Subcutaneous abdominal adipose tissue (tissue), 5 donors: ENCODE measurements at regions not wholly inside any gene's neighbourhood (a gene's known extent, or its start where the extent isn't known, plus 50 kb on each side); places are given as distances from the start of the nearest gene placed in this dataset.

Source experiments
- H3K27ac ChIP-seq: one replicate; pipeline ENCODE4 v1.7.0; 2013; ENCODE audit warnings: low read depth, mild to moderate bottlenecking, inconsistent platforms, low read length, moderate library complexity
- H3K27me3 ChIP-seq, 5 donors: one replicate each; pipeline ENCODE4 v1.7.0; 2013; ENCODE audit warnings: low read length in 5 of 5, inconsistent platforms in 1 of 5; ENCODE audit not compliant: control insufficient read depth in 5 of 5, insufficient read depth in 4 of 5
- H3K36me3 ChIP-seq, 5 donors: one replicate each; pipeline ENCODE4 v1.7.0; 2013; ENCODE audit warnings: low read length in 5 of 5; ENCODE audit not compliant: control insufficient read depth in 5 of 5, insufficient read depth in 5 of 5
- H3K4me1 ChIP-seq, 5 donors: one replicate each; pipeline ENCODE4 v1.7.0; 2013; ENCODE audit warnings: low read length in 5 of 5, mild to moderate bottlenecking in 3 of 5, moderate library complexity in 1 of 5; ENCODE audit not compliant: control insufficient read depth in 5 of 5, insufficient read depth in 5 of 5
- H3K4me3 ChIP-seq, 5 donors: one replicate each; pipeline ENCODE4 v1.7.0; 2013; ENCODE audit warnings: low read length in 5 of 5, low read depth in 1 of 5
- H3K9ac ChIP-seq, 5 donors: one replicate each; pipeline ENCODE4 v1.7.0; 2013; ENCODE audit warnings: low read length in 5 of 5, mild to moderate bottlenecking in 4 of 5, moderate library complexity in 3 of 5
- H3K9me3 ChIP-seq, 5 donors: one replicate each; pipeline ENCODE4 v1.7.0; 2013; ENCODE audit warnings: low read length in 5 of 5; ENCODE audit not compliant: control insufficient read depth in 5 of 5
- donor health status: healthy.
- donor health status: healthy.
- donor health status: healthy.
- donor health status: healthy.
- donor health status: healthy.

- H3K4me1 ChIP-seq = no peaks in the 10 kb centered on the region
- no peak overlapping the region for H3K27ac ChIP-seq
- H3K27me3 ChIP-seq = no peaks in the 10 kb centered on the region
- no peaks in the 10 kb centered on the region for H3K9me3 ChIP-seq
- no peaks in the 10 kb centered on the region for H3K36me3 ChIP-seq
- H3K9ac ChIP-seq = no peak overlapping the region
- no peak overlapping the region for H3K4me3 ChIP-seq
Measured at GRCh38 chr2:164028814-164029534, 293.2 kb upstream of the FIGN start.

GRCh38 chr2:164024396-164024795 is 288.6 kb upstream of the FIGN start:
- no peak overlapping the region for H3K4me3 ChIP-seq
- H3K36me3 ChIP-seq = no peaks in the 10 kb centered on the region
- no peak overlapping the region for H3K27ac ChIP-seq
- H3K9ac ChIP-seq = no peak overlapping the region
- H3K4me1 ChIP-seq = no peaks in the 10 kb centered on the region
- H3K27me3 ChIP-seq = no peaks in the 10 kb centered on the region
- H3K9me3 ChIP-seq = no peaks in the 10 kb centered on the region

GRCh38 chr2:164023896-164024295 is 288.1 kb upstream of the FIGN start:
- Histone ChIP-seq H3K9me3 (no peaks in the 10 kb centered on the region), H3K9ac (no peak overlapping the region), H3K36me3 (no peaks in the 10 kb centered on the region), H3K4me1 (no peaks in the 10 kb centered on the region), H3K27ac (no peak overlapping the region), H3K27me3 (no peaks in the 10 kb centered on the region), H3K4me3 (no peak overlapping the region)

- H3K9ac ChIP-seq = no peak overlapping the region
- H3K36me3 ChIP-seq = no peaks in the 10 kb centered on the region
- no peaks in the 10 kb centered on the region for H3K9me3 ChIP-seq
- H3K4me1 ChIP-seq = peaks cover 0 to 9% (median 0%) of the 10 kb centered on the region in 5 donors
- no peak overlapping the region for H3K27ac ChIP-seq
- no peak overlapping the region for H3K4me3 ChIP-seq
- no peaks in the 10 kb centered on the region for H3K27me3 ChIP-seq
Measured at GRCh38 chr2:164015328-164016123, 279.7 kb upstream of the FIGN start.

- no peak overlapping the region for H3K4me3 ChIP-seq
- peaks cover 0 to 9% (median 0%) of the 10 kb centered on the region in 5 donors for H3K4me1 ChIP-seq
- no peak overlapping the region for H3K27ac ChIP-seq
- no peaks in the 10 kb centered on the region for H3K27me3 ChIP-seq
- H3K9ac ChIP-seq = no peak overlapping the region
- no peaks in the 10 kb centered on the region for H3K9me3 ChIP-seq
- no peaks in the 10 kb centered on the region for H3K36me3 ChIP-seq
Measured at GRCh38 chr2:164014791-164015190, 279.0 kb upstream of the FIGN start.

- no peak overlapping the region for H3K27ac ChIP-seq
- H3K4me3 ChIP-seq = no peak overlapping the region
Measured at GRCh38 chr2:164014068-164014731, 278.4 kb upstream of the FIGN start.

GRCh38 chr2:164012581-164012980 is 276.8 kb upstream of the FIGN start:
- Histone ChIP-seq H3K4me3 (no peak overlapping the region), H3K9me3 (no peaks in the 10 kb centered on the region), H3K27me3 (no peaks in the 10 kb centered on the region), H3K36me3 (no peaks in the 10 kb centered on the region), H3K9ac (no peak overlapping the region), H3K27ac (no peak overlapping the region), H3K4me1 (peaks cover 0 to 15% (median 6%) of the 10 kb centered on the region in 5 donors)

More at GRCh38 chr2:164014068-164014731, 278.4 kb upstream of the FIGN start:
- no peaks in the 10 kb centered on the region for H3K9me3 ChIP-seq
- no peak overlapping the region for H3K9ac ChIP-seq
- H3K27me3 ChIP-seq = no peaks in the 10 kb centered on the region
- H3K36me3 ChIP-seq = no peaks in the 10 kb centered on the region
- H3K4me1 ChIP-seq = peaks cover 0 to 9% (median 0%) of the 10 kb centered on the region in 5 donors

GRCh38 chr2:164009756-164010337 is 274.0 kb upstream of the FIGN start:
- Histone ChIP-seq H3K4me1 (peaks cover 0 to 12% (median 6%) of the 10 kb centered on the region in 5 donors), H3K27me3 (no peaks in the 10 kb centered on the region), H3K36me3 (no peaks in the 10 kb centered on the region), H3K27ac (no peak overlapping the region), H3K9ac (no peak overlapping the region), H3K4me3 (no peak overlapping the region), H3K9me3 (no peaks in the 10 kb centered on the region)

- H3K27me3 ChIP-seq = no peaks in the 10 kb centered on the region
- H3K9me3 ChIP-seq = no peaks in the 10 kb centered on the region
- H3K4me3 ChIP-seq = no peak overlapping the region
- no peaks in the 10 kb centered on the region for H3K36me3 ChIP-seq
- H3K27ac ChIP-seq = no peak overlapping the region
- no peak overlapping the region for H3K9ac ChIP-seq
- peaks cover 0 to 8% (median 6%) of the 10 kb centered on the region in 5 donors for H3K4me1 ChIP-seq
Measured at GRCh38 chr2:164008752-164009151, 272.9 kb upstream of the FIGN start.
